OCI-LY3 (cell line): ENCODE measurements at regions not wholly inside any gene's neighbourhood (a gene's known extent, or its start where the extent isn't known, plus 50 kb on each side); places are given as distances from the start of the nearest gene placed in this dataset.

Source experiments
- EZH2phosphoT487 ChIP-seq: fragments of 200-600 bp; shearing (Covaris generic); IDR thresholded peaks from 2 replicates; pipeline ENCODE4 v1.6.1; 2018; ENCODE audit warnings: antibody characterized with exemption, mixed run types, low read depth
- TF ChIP-seq, protein P1 (sequence below): fragments of 200-600, 300-600 bp; sonication (generic); IDR thresholded peaks from 2 replicates; pipeline ENCODE4 v1.5.1; 2014; ENCODE audit warnings: antibody characterized with exemption, low read length, low read depth

DNA sequence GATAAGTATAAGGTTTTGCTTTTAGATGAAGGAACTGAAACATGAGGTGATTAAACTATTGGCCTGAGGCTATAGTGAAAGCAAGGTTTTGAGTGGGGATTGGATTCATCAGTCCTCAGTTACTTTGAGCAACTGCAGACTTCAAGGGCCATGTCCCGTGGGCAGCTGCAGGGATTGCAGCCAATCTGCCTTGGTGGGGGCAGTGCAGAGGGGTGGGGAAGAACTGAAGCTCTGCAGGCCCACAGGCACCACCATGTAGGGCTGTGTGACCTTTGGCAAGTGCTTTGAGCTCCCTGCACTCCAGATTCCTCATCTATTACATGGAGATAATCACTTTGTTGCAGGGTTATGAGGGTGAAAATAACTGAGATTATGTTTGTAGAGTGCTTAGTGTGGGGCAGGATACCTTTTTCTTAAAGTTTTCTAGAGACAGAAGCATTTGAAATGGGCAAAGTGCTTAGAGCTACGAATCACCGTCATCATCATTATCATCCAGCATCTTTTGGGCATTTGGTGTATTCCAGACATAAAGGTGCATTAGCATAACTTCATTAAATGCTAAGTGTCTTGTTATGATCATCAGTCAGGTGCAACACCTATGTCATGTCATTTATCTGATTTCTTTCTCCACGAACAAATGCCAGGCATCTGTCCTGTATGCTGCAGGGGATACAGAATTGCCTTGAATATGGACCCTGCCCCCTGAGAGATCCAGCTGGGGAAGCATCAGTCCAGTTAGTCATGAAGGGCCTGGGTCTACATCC, 72.1 kb upstream of the TENM4 start:
- TF ChIP-seq, protein P1, sequence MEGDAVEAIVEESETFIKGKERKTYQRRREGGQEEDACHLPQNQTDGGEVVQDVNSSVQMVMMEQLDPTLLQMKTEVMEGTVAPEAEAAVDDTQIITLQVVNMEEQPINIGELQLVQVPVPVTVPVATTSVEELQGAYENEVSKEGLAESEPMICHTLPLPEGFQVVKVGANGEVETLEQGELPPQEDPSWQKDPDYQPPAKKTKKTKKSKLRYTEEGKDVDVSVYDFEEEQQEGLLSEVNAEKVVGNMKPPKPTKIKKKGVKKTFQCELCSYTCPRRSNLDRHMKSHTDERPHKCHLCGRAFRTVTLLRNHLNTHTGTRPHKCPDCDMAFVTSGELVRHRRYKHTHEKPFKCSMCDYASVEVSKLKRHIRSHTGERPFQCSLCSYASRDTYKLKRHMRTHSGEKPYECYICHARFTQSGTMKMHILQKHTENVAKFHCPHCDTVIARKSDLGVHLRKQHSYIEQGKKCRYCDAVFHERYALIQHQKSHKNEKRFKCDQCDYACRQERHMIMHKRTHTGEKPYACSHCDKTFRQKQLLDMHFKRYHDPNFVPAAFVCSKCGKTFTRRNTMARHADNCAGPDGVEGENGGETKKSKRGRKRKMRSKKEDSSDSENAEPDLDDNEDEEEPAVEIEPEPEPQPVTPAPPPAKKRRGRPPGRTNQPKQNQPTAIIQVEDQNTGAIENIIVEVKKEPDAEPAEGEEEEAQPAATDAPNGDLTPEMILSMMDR = no peak
- no peak for TF ChIP-seq EZH2phosphoT487
